ENCODE measurements at regions not wholly inside any gene's neighbourhood (a gene's known extent, or its start where the extent isn't known, plus 50 kb on each side); places are given as distances from the start of the nearest gene placed in this dataset.

- TF ChIP-seq CTCF (IDR thresholded peaks at IDR 0.05; ENCODE audit: control extremely low read depth in 1 of 3, insufficient read depth in 1 of 3, low read depth in 1 of 3, low read length in 3 of 3) (no peak), SUZ12 (IDR thresholded peaks at IDR 0.05; ENCODE audit: low read length) (no peak), PHF8 (conservative IDR thresholded peaks at IDR 0.05; ENCODE audit: low read depth, low read length) (no peak), EZH2 (IDR thresholded peaks at IDR 0.05; ENCODE audit: low read depth, low read length, severe bottlenecking) (no peak), POLR2AphosphoS5 (IDR thresholded peaks at IDR 0.05; ENCODE audit: low read depth, low read length) (no peak), RAD21 (IDR thresholded peaks at IDR 0.05 in 1 of 2, conservative IDR thresholded peaks at IDR 0.05 in 1 of 2; ENCODE audit: low read depth in 2 of 2, low read length in 2 of 2) (no peak)
Measured at GRCh38 chr7:46948716-46949115, 633.2 kb downstream of the TNS3 start.

All from H1 (cell line).